ENCODE measurements at regions not wholly inside any gene's neighbourhood (a gene's known extent, or its start where the extent isn't known, plus 50 kb on each side); places are given as distances from the start of the nearest gene placed in this dataset.

GRCh38 chr7:69217516-69218350 is 380.5 kb upstream of the AUTS2 start:
- TF ChIP-seq POLR2A (IDR thresholded peaks at IDR 0.05; ENCODE audit: low read depth) (no peak), CTCF (IDR thresholded peaks at IDR 0.05) (no peak), POLR2AphosphoS5 (IDR thresholded peaks at IDR 0.05) (no peak)

Measured in esophagus muscularis mucosa (tissue), 3 donors.